ENCODE measurements at regions not wholly inside any gene's neighbourhood (a gene's known extent, or its start where the extent isn't known, plus 50 kb on each side); places are given as distances from the start of the nearest gene placed in this dataset.

DNA sequence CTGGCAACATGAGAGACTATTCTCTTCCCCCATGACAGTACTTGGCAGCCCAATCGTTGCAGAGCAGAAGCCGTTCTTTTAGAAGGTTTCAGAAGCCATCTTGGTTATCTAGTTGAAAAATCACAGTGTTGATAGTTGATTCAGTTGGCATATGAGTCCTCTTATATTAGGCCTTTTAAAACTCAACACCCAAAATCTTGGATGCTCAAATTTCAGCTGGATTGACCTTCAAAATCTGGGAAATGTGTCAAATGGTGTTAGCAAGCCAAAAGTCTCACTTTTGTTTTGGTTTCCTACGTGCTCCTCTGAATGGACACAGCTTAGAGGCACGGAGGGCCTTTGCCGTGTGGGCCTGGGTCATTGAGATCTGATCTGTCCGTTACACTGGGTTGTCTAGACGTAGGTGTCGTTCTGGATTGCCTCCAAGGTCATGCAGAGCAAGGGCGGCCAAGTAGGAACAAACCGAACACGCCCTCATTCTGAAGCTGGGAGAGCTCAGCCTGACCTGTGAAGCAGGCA is 59.3 kb upstream of the BMPER start:
- no peak overlapping the region for H3K4me3 ChIP-seq
- H3K27ac ChIP-seq = no peak overlapping the region
- TF ChIP-seq CTCF (IDR thresholded peaks at IDR 0.05) = no peak
- no peaks in the 10 kb centered on the region for H3K36me3 ChIP-seq
- no peaks in the 10 kb centered on the region for H3K9me3 ChIP-seq
- DNase-seq (no peak), ATAC-seq (peak; percentile 19)
- no peaks in the 10 kb centered on the region for H3K27me3 ChIP-seq
- H3K4me1 ChIP-seq = no peaks in the 10 kb centered on the region
- intact Hi-C loops (cut with DNase I) = no loop called here

DNA sequence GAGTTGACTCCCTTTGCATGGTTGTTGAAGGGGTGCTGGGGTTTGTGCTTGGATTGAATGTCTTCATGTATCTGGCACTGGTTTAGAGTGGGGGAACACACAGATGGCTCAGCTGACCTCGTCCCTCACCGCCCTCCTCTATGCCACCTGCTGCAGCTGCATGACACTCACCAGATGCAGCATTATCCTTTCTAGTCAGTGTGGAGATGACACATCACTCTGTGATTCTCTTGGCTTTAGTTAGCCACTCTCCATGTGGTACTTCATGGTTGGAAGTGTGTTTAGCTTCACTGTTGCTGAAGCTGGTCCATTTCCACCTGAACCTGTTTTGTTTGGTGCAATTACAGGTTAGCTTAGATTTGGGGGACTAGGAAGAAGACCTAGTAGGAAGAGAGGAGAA is 56.3 kb upstream of the BMPER start:
- no peaks in the 10 kb centered on the region for H3K36me3 ChIP-seq
- H3K4me1 ChIP-seq = no peaks in the 10 kb centered on the region
- DNase-seq = no peak
- no peak for TF ChIP-seq CTCF (IDR thresholded peaks at IDR 0.05)
- H3K27ac ChIP-seq = no peak overlapping the region
- no peaks in the 10 kb centered on the region for H3K9me3 ChIP-seq
- ATAC-seq = no peak
- intact Hi-C loops (cut with DNase I) = no loop called here
- H3K4me3 ChIP-seq = no peak overlapping the region
- no peaks in the 10 kb centered on the region for H3K27me3 ChIP-seq

GRCh38 chr7:33849971-33850559 is 55.3 kb upstream of the BMPER start:
- Histone ChIP-seq H3K27me3 (no peaks in the 10 kb centered on the region), H3K4me1 (no peaks in the 10 kb centered on the region), H3K27ac (no peak overlapping the region), H3K36me3 (no peaks in the 10 kb centered on the region), H3K4me3 (no peak overlapping the region), H3K9me3 (no peaks in the 10 kb centered on the region)
- intact Hi-C loops (cut with DNase I) = no loop called here
- no peak for TF ChIP-seq CTCF (IDR thresholded peaks at IDR 0.05)
- DNase-seq (no peak), ATAC-seq (no peak)

- Histone ChIP-seq H3K9me3 (no peaks in the 10 kb centered on the region), H3K27me3 (no peaks in the 10 kb centered on the region), H3K4me1 (no peaks in the 10 kb centered on the region), H3K27ac (no peak overlapping the region), H3K4me3 (no peak overlapping the region), H3K36me3 (no peaks in the 10 kb centered on the region)
- ATAC-seq (no peak), DNase-seq (no peak)
- TF ChIP-seq CTCF (IDR thresholded peaks at IDR 0.05) = no peak
- intact Hi-C loops (cut with DNase I) = no loop called here
Observed at GRCh38 chr7:33850768-33851167, 54.6 kb upstream of the BMPER start.

- no peak for DNase-seq
- no peak for ATAC-seq
- H3K27me3 ChIP-seq = no peaks in the 10 kb centered on the region
- no peak overlapping the region for H3K27ac ChIP-seq
- no peak for TF ChIP-seq CTCF (IDR thresholded peaks at IDR 0.05)
- H3K4me1 ChIP-seq = no peaks in the 10 kb centered on the region
- no peaks in the 10 kb centered on the region for H3K9me3 ChIP-seq
- intact Hi-C loops (cut with DNase I) = no loop called here
- no peaks in the 10 kb centered on the region for H3K36me3 ChIP-seq
- H3K4me3 ChIP-seq = no peak overlapping the region
Observed at GRCh38 chr7:33852838-33853237, 52.5 kb upstream of the BMPER start.
